HuH-7 (cell line): ENCODE measurements at regions not wholly inside any gene's neighbourhood (a gene's known extent, or its start where the extent isn't known, plus 50 kb on each side); places are given as distances from the start of the nearest gene placed in this dataset.

ENCODE experiments used
- DNase-seq: peaks from one replicate; pipeline ENCODE4 v3.0.0; 2011; ENCODE audit warnings: low spot score

- DNase-seq, result no peak
Measured at GRCh38 chr18:24831081-24831480, 370.6 kb downstream of the HRH4 start.

- DNase-seq, result peak; percentile 43
Measured at GRCh38 chr18:24831871-24832665, 371.6 kb downstream of the HRH4 start.

- no peak for DNase-seq
Measured at GRCh38 chr18:24835751-24836150, 375.3 kb downstream of the HRH4 start.

GRCh38 chr18:24837066-24837465 is 376.6 kb downstream of the HRH4 start:
- no peak for DNase-seq

- DNase-seq, result no peak
Measured at GRCh38 chr18:24840051-24840450, 379.6 kb downstream of the HRH4 start.

- DNase-seq, result no peak
Measured at GRCh38 chr18:24840640-24841039, 380.2 kb downstream of the HRH4 start.

- DNase-seq, result no peak
Measured at GRCh38 chr18:24841536-24841935, 381.1 kb downstream of the HRH4 start.

GRCh38 chr18:24843123-24843522 is 382.7 kb downstream of the HRH4 start:
- DNase-seq, result no peak

GRCh38 chr18:24846138-24846537 is 385.7 kb downstream of the HRH4 start:
- DNase-seq, result no peak

- DNase-seq, result no peak
Measured at GRCh38 chr18:24850532-24850931, 390.1 kb downstream of the HRH4 start.

- DNase-seq, result no peak
Measured at GRCh38 chr18:24853076-24853475, 392.6 kb downstream of the HRH4 start.

GRCh38 chr18:24860978-24861680 is 400.7 kb downstream of the HRH4 start:
- DNase-seq, result no peak

- no peak for DNase-seq
Measured at GRCh38 chr18:24862201-24862816, 401.9 kb downstream of the HRH4 start.

- DNase-seq, result no peak
Measured at GRCh38 chr18:24868311-24868710, 407.9 kb downstream of the HRH4 start.

GRCh38 chr18:24868760-24869237 is 408.4 kb downstream of the HRH4 start:
- DNase-seq, result no peak

- no peak for DNase-seq
Measured at GRCh38 chr18:24869285-24869684, 408.8 kb downstream of the HRH4 start.

- no peak for DNase-seq
Measured at GRCh38 chr18:24875286-24875685, 414.8 kb downstream of the HRH4 start.

- no peak for DNase-seq
Measured at GRCh38 chr18:24875777-24876176, 415.3 kb downstream of the HRH4 start.

GRCh38 chr18:24876266-24876665 is 415.8 kb downstream of the HRH4 start:
- DNase-seq, result no peak

- DNase-seq, result no peak
Measured at GRCh38 chr18:24877066-24877465, 416.6 kb downstream of the HRH4 start.

- DNase-seq, result no peak
Measured at GRCh38 chr18:24877546-24877945, 417.1 kb downstream of the HRH4 start.

GRCh38 chr18:24878289-24878688 is 417.9 kb downstream of the HRH4 start:
- no peak for DNase-seq

GRCh38 chr18:24885276-24885675 is 424.8 kb downstream of the HRH4 start:
- no peak for DNase-seq
